ENCODE measurements at regions not wholly inside any gene's neighbourhood (a gene's known extent, or its start where the extent isn't known, plus 50 kb on each side); places are given as distances from the start of the nearest gene placed in this dataset.

- peak in 1 of 3 donors; percentile 31 for DNase-seq (ENCODE audit: low read depth in 2 of 3, low spot score in 2 of 3)
Measured at GRCh38 chrX:46447384-46447783, 97.8 kb downstream of the ZNF674 start.

- DNase-seq (ENCODE audit: low read depth in 2 of 3, low spot score in 2 of 3) = peak; percentile 49 to 89 (median 80)
Measured at GRCh38 chrX:46446727-46447378, 98.4 kb downstream of the ZNF674 start.

GRCh38 chrX:46444011-46444410 lies 101.2 kb downstream of the ZNF674 start:
- DNase-seq (ENCODE audit: low read depth in 2 of 3, low spot score in 2 of 3) = peak in 2 of 3 donors; percentile 40 to 53

- DNase-seq (ENCODE audit: low read depth in 2 of 3, low spot score in 2 of 3) = no peak
Measured at GRCh38 chrX:46436744-46437143, 108.5 kb downstream of the ZNF674 start.

GRCh38 chrX:46433892-46434291 lies 111.3 kb downstream of the ZNF674 start:
- DNase-seq (ENCODE audit: low read depth in 2 of 3, low spot score in 2 of 3) = no peak

- peak; percentile 17 to 71 (median 44) for DNase-seq (ENCODE audit: low read depth in 2 of 3, low spot score in 2 of 3)
Measured at GRCh38 chrX:46408553-46409407, 136.4 kb downstream of the ZNF674 start.

- no peak for DNase-seq (ENCODE audit: low read depth in 2 of 3, low spot score in 2 of 3)
Measured at GRCh38 chrX:46407753-46408130, 137.5 kb downstream of the ZNF674 start.

- no peak for DNase-seq (ENCODE audit: low read depth in 2 of 3, low spot score in 2 of 3)
Measured at GRCh38 chrX:46407036-46407752, 138.0 kb downstream of the ZNF674 start.

GRCh38 chrX:46404774-46405173 lies 140.4 kb downstream of the ZNF674 start:
- no peak for DNase-seq (ENCODE audit: low read depth in 2 of 3, low spot score in 2 of 3)

- DNase-seq (ENCODE audit: low read depth in 2 of 3, low spot score in 2 of 3) = no peak
Measured at GRCh38 chrX:46400530-46401443, 144.4 kb downstream of the ZNF674 start.

GRCh38 chrX:46398874-46399273 lies 146.3 kb downstream of the ZNF674 start:
- DNase-seq (ENCODE audit: low read depth in 2 of 3, low spot score in 2 of 3) = no peak

- no peak for DNase-seq (ENCODE audit: low read depth in 2 of 3, low spot score in 2 of 3)
Measured at GRCh38 chrX:46398126-46398525, 147.1 kb downstream of the ZNF674 start.

- DNase-seq (ENCODE audit: low read depth in 2 of 3, low spot score in 2 of 3) = no peak
Measured at GRCh38 chrX:46386511-46386910, 158.7 kb downstream of the ZNF674 start.

- no peak for DNase-seq (ENCODE audit: low read depth in 2 of 3, low spot score in 2 of 3)
Measured at GRCh38 chrX:46383006-46383405, 162.2 kb downstream of the ZNF674 start.

- DNase-seq (ENCODE audit: low read depth in 2 of 3, low spot score in 2 of 3) = no peak
Measured at GRCh38 chrX:46382595-46382994, 162.6 kb downstream of the ZNF674 start.

- peak in 2 of 3 donors; percentile 33 to 54 for DNase-seq (ENCODE audit: low read depth in 2 of 3, low spot score in 2 of 3)
Measured at GRCh38 chrX:46381630-46382029, 163.6 kb downstream of the ZNF674 start.

- DNase-seq (ENCODE audit: low read depth in 2 of 3, low spot score in 2 of 3) = peak in 2 of 3 donors; percentile 2 to 3
Measured at GRCh38 chrX:46380148-46380752, 165.0 kb downstream of the ZNF674 start.

GRCh38 chrX:46376246-46376885 lies 168.9 kb downstream of the ZNF674 start:
- DNase-seq (ENCODE audit: low read depth in 2 of 3, low spot score in 2 of 3) = peak in 2 of 3 donors; percentile 37 to 75

GRCh38 chrX:46375831-46376230 lies 169.4 kb downstream of the ZNF674 start:
- no peak for DNase-seq (ENCODE audit: low read depth in 2 of 3, low spot score in 2 of 3)

Measured in hematopoietic multipotent progenitor cell (in vitro differentiated cells).